ENCODE measurements at regions not wholly inside any gene's neighbourhood (a gene's known extent, or its start where the extent isn't known, plus 50 kb on each side); places are given as distances from the start of the nearest gene placed in this dataset.

GRCh38 chr6:108752733-108753590 is 95.3 kb upstream of the ARMC2 start:
- H3K36me3 ChIP-seq (ENCODE audit: control insufficient read depth, insufficient read depth, low read length): no peaks in the 10 kb centered on the region
- no peak overlapping the region for H3K27ac ChIP-seq (ENCODE audit: low read length)
- no peak for DNase-seq (ENCODE audit: low read depth, low spot score)
- no peaks in the 10 kb centered on the region for H3K4me1 ChIP-seq (ENCODE audit: control insufficient read depth, insufficient read depth, low read length)
- no peaks in the 10 kb centered on the region for H3K9me3 ChIP-seq (ENCODE audit: control insufficient read depth, insufficient read depth, low read length)
- WGBS (ENCODE audit: insufficient coverage, insufficient read length): no CpG with 5 or more reads among the region's 9 CpGs
- no peaks in the 10 kb centered on the region for H3K27me3 ChIP-seq (ENCODE audit: control insufficient read depth, insufficient read depth, low read length)
- H3K4me3 ChIP-seq (ENCODE audit: low read length): no peak overlapping the region

- no peaks in the 10 kb centered on the region for H3K27me3 ChIP-seq (ENCODE audit: control insufficient read depth, insufficient read depth, low read length)
- H3K36me3 ChIP-seq (ENCODE audit: control insufficient read depth, insufficient read depth, low read length): no peaks in the 10 kb centered on the region
- no peaks in the 10 kb centered on the region for H3K9me3 ChIP-seq (ENCODE audit: control insufficient read depth, insufficient read depth, low read length)
- no CpG with 5 or more reads among the region's 3 CpGs for WGBS (ENCODE audit: insufficient coverage, insufficient read length)
- no peak overlapping the region for H3K27ac ChIP-seq (ENCODE audit: low read length)
- no peak overlapping the region for H3K4me3 ChIP-seq (ENCODE audit: low read length)
- no peaks in the 10 kb centered on the region for H3K4me1 ChIP-seq (ENCODE audit: control insufficient read depth, insufficient read depth, low read length)
- DNase-seq (ENCODE audit: low read depth, low spot score): no peak
These were observed 92.7 kb upstream of the ARMC2 start for GRCh38 chr6:108755257-108756240.

GRCh38 chr6:108757357-108757756 is 90.9 kb upstream of the ARMC2 start:
- Histone ChIP-seq H3K27me3 (ENCODE audit: control insufficient read depth, insufficient read depth, low read length) (no peaks in the 10 kb centered on the region), H3K36me3 (ENCODE audit: control insufficient read depth, insufficient read depth, low read length) (no peaks in the 10 kb centered on the region), H3K4me1 (ENCODE audit: control insufficient read depth, insufficient read depth, low read length) (no peaks in the 10 kb centered on the region; the same call in 1 of the 2 replicates), H3K9me3 (ENCODE audit: control insufficient read depth, insufficient read depth, low read length) (no peaks in the 10 kb centered on the region), H3K4me3 (ENCODE audit: low read length) (no peak overlapping the region), H3K27ac (ENCODE audit: low read length) (no peak overlapping the region)
- WGBS (ENCODE audit: insufficient coverage, insufficient read length): no CpG with 5 or more reads among the region's 1 CpG
- no peak for DNase-seq (ENCODE audit: low read depth, low spot score)

GRCh38 chr6:108758884-108759283 is 89.3 kb upstream of the ARMC2 start:
- no peaks in the 10 kb centered on the region for H3K27me3 ChIP-seq (ENCODE audit: control insufficient read depth, insufficient read depth, low read length)
- no peaks in the 10 kb centered on the region for H3K36me3 ChIP-seq (ENCODE audit: control insufficient read depth, insufficient read depth, low read length)
- DNase-seq (ENCODE audit: low read depth, low spot score): no peak
- H3K4me1 ChIP-seq (ENCODE audit: control insufficient read depth, insufficient read depth, low read length): no peaks in the 10 kb centered on the region; the same call in 1 of the 2 replicates
- H3K4me3 ChIP-seq (ENCODE audit: low read length): no peak overlapping the region
- no peaks in the 10 kb centered on the region for H3K9me3 ChIP-seq (ENCODE audit: control insufficient read depth, insufficient read depth, low read length)
- no CpG with 5 or more reads among the region's 5 CpGs for WGBS (ENCODE audit: insufficient coverage, insufficient read length)
- no peak overlapping the region for H3K27ac ChIP-seq (ENCODE audit: low read length)

GRCh38 chr6:108760126-108761050 is 87.8 kb upstream of the ARMC2 start:
- Histone ChIP-seq H3K27me3 (ENCODE audit: control insufficient read depth, insufficient read depth, low read length) (no peaks in the 10 kb centered on the region), H3K9me3 (ENCODE audit: control insufficient read depth, insufficient read depth, low read length) (no peaks in the 10 kb centered on the region), H3K27ac (ENCODE audit: low read length) (no peak overlapping the region), H3K4me3 (ENCODE audit: low read length) (no peak overlapping the region), H3K36me3 (ENCODE audit: control insufficient read depth, insufficient read depth, low read length) (no peaks in the 10 kb centered on the region), H3K4me1 (ENCODE audit: control insufficient read depth, insufficient read depth, low read length) (no peaks in the 10 kb centered on the region; the same call in 1 of the 2 replicates)
- no CpG with 5 or more reads among the region's 9 CpGs for WGBS (ENCODE audit: insufficient coverage, insufficient read length)
- no peak for DNase-seq (ENCODE audit: low read depth, low spot score)

- Histone ChIP-seq H3K27me3 (ENCODE audit: control insufficient read depth, insufficient read depth, low read length) (no peaks in the 10 kb centered on the region), H3K4me1 (ENCODE audit: control insufficient read depth, insufficient read depth, low read length) (peaks cover 2% of the 10 kb centered on the region; the same call in 1 of the 2 replicates), H3K36me3 (ENCODE audit: control insufficient read depth, insufficient read depth, low read length) (no peaks in the 10 kb centered on the region), H3K9me3 (ENCODE audit: control insufficient read depth, insufficient read depth, low read length) (no peaks in the 10 kb centered on the region), H3K27ac (ENCODE audit: low read length) (no peak overlapping the region), H3K4me3 (ENCODE audit: low read length) (no peak overlapping the region)
- DNase-seq (ENCODE audit: low read depth, low spot score): no peak
- no CpG with 5 or more reads among the region's 1 CpG for WGBS (ENCODE audit: insufficient coverage, insufficient read length)
These were observed 85.8 kb upstream of the ARMC2 start for GRCh38 chr6:108762394-108762793.

- Histone ChIP-seq H3K36me3 (ENCODE audit: control insufficient read depth, insufficient read depth, low read length) (no peaks in the 10 kb centered on the region), H3K4me3 (ENCODE audit: low read length) (no peak overlapping the region), H3K27ac (ENCODE audit: low read length) (no peak overlapping the region), H3K27me3 (ENCODE audit: control insufficient read depth, insufficient read depth, low read length) (no peaks in the 10 kb centered on the region), H3K9me3 (ENCODE audit: control insufficient read depth, insufficient read depth, low read length) (no peaks in the 10 kb centered on the region), H3K4me1 (ENCODE audit: control insufficient read depth, insufficient read depth, low read length) (peaks cover 2% of the 10 kb centered on the region; the same call in 1 of the 2 replicates)
- no CpG with 5 or more reads among the region's 10 CpGs for WGBS (ENCODE audit: insufficient coverage, insufficient read length)
- no peak for DNase-seq (ENCODE audit: low read depth, low spot score)
These were observed 84.2 kb upstream of the ARMC2 start for GRCh38 chr6:108763931-108764579.

- no peak for DNase-seq (ENCODE audit: low read depth, low spot score)
- WGBS (ENCODE audit: insufficient coverage, insufficient read length): no CpG with 5 or more reads among the region's 1 CpG
- Histone ChIP-seq H3K9me3 (ENCODE audit: control insufficient read depth, insufficient read depth, low read length) (no peaks in the 10 kb centered on the region), H3K4me3 (ENCODE audit: low read length) (no peak overlapping the region), H3K36me3 (ENCODE audit: control insufficient read depth, insufficient read depth, low read length) (no peaks in the 10 kb centered on the region), H3K27me3 (ENCODE audit: control insufficient read depth, insufficient read depth, low read length) (no peaks in the 10 kb centered on the region), H3K27ac (ENCODE audit: low read length) (no peak overlapping the region), H3K4me1 (ENCODE audit: control insufficient read depth, insufficient read depth, low read length) (peaks cover 2% of the 10 kb centered on the region; the same call in 1 of the 2 replicates)
These were observed 83.7 kb upstream of the ARMC2 start for GRCh38 chr6:108764580-108764950.

- Histone ChIP-seq H3K4me3 (ENCODE audit: low read length) (no peak overlapping the region), H3K36me3 (ENCODE audit: control insufficient read depth, insufficient read depth, low read length) (no peaks in the 10 kb centered on the region), H3K4me1 (ENCODE audit: control insufficient read depth, insufficient read depth, low read length) (peaks cover 2% of the 10 kb centered on the region; the same call in 1 of the 2 replicates), H3K27ac (ENCODE audit: low read length) (no peak overlapping the region), H3K9me3 (ENCODE audit: control insufficient read depth, insufficient read depth, low read length) (no peaks in the 10 kb centered on the region), H3K27me3 (ENCODE audit: control insufficient read depth, insufficient read depth, low read length) (no peaks in the 10 kb centered on the region)
- no CpG with 5 or more reads among the region's 2 CpGs for WGBS (ENCODE audit: insufficient coverage, insufficient read length)
- DNase-seq (ENCODE audit: low read depth, low spot score): no peak
These were observed 82.7 kb upstream of the ARMC2 start for GRCh38 chr6:108765495-108765894.
